TTC549 (cell line): ENCODE measurements at regions not wholly inside any gene's neighbourhood (a gene's known extent, or its start where the extent isn't known, plus 50 kb on each side); places are given as distances from the start of the nearest gene placed in this dataset.
"Not testable (repeated sequence)": the region's sequence is repeated elsewhere in the genome, so short reads cannot be mapped to it uniquely, and the experiment has no call there.

Source experiments
- FAIRE-seq: peaks from 2 replicates; lab custom pipeline; 2012; peaks lifted over from hg19 to GRCh38; lab: Jason Lieb, UNC

- FAIRE-seq, result no peak
These were observed 397.8 kb downstream of the SEC23A start for GRCh38 chr14:38705220-38705619.

- no peak for FAIRE-seq
These were observed 398.8 kb downstream of the SEC23A start for GRCh38 chr14:38704220-38704619.

GRCh38 chr14:38696925-38697324 lies 406.1 kb downstream of the SEC23A start:
- FAIRE-seq, result no peak

GRCh38 chr14:38693423-38693822 lies 409.6 kb downstream of the SEC23A start:
- no peak for FAIRE-seq

GRCh38 chr14:38669027-38669426 lies 413.1 kb upstream of the CLEC14A start:
- no peak for FAIRE-seq

GRCh38 chr14:38663382-38663781 lies 407.5 kb upstream of the CLEC14A start:
- no peak for FAIRE-seq

- FAIRE-seq, result no peak
These were observed 406.9 kb upstream of the CLEC14A start for GRCh38 chr14:38662781-38663180.

- no peak for FAIRE-seq
These were observed 390.5 kb upstream of the CLEC14A start for GRCh38 chr14:38646391-38646790.

GRCh38 chr14:38634913-38635312 lies 379.0 kb upstream of the CLEC14A start:
- not testable (repeated sequence) for FAIRE-seq

- no peak for FAIRE-seq
These were observed 373.5 kb upstream of the CLEC14A start for GRCh38 chr14:38629412-38629811.

- no peak for FAIRE-seq
These were observed 371.3 kb upstream of the CLEC14A start for GRCh38 chr14:38627163-38627562.

- no peak for FAIRE-seq
These were observed 367.8 kb upstream of the CLEC14A start for GRCh38 chr14:38623661-38624060.

GRCh38 chr14:38618514-38618913 lies 362.6 kb upstream of the CLEC14A start:
- no peak for FAIRE-seq

GRCh38 chr14:38616959-38617358 lies 361.1 kb upstream of the CLEC14A start:
- no peak for FAIRE-seq

- FAIRE-seq, result no peak
These were observed 356.0 kb upstream of the CLEC14A start for GRCh38 chr14:38611928-38612327.

- no peak for FAIRE-seq
These were observed 352.4 kb upstream of the CLEC14A start for GRCh38 chr14:38608244-38608643.

GRCh38 chr14:38605193-38606114 lies 349.6 kb upstream of the CLEC14A start:
- FAIRE-seq, result no peak

GRCh38 chr14:38600572-38600971 lies 344.7 kb upstream of the CLEC14A start:
- FAIRE-seq, result not testable (repeated sequence)

- no peak for FAIRE-seq
These were observed 337.6 kb upstream of the CLEC14A start for GRCh38 chr14:38593476-38593875.

- FAIRE-seq, result no peak
These were observed 337.0 kb upstream of the CLEC14A start for GRCh38 chr14:38592764-38593442.

- no peak for FAIRE-seq
These were observed 334.0 kb upstream of the CLEC14A start for GRCh38 chr14:38589747-38590350.

- FAIRE-seq, result no peak
These were observed 327.6 kb upstream of the CLEC14A start for GRCh38 chr14:38583471-38583870.

GRCh38 chr14:38578278-38578681 lies 322.4 kb upstream of the CLEC14A start:
- no peak for FAIRE-seq
